AG09319 (cell line): ENCODE measurements at regions not wholly inside any gene's neighbourhood (a gene's known extent, or its start where the extent isn't known, plus 50 kb on each side); places are given as distances from the start of the nearest gene placed in this dataset.

ENCODE experiments used
- DNase-seq: peaks from one replicate; pipeline ENCODE4 v3.0.0-alpha.2; 2010; ENCODE audit warnings: low read depth; ENCODE audit errors: extremely low read depth
- CTCF ChIP-seq: IDR thresholded peaks from 2 replicates; pipeline ENCODE4 v1.5.1; 2011; ENCODE audit warnings: low read depth, mild to moderate bottlenecking, inconsistent platforms, low read length, moderate library complexity

GRCh38 chr4:123862812-123863211 lies 466.2 kb downstream of the SPRY1 start:
- TF ChIP-seq CTCF: no peak
- DNase-seq: no peak

- no peak for TF ChIP-seq CTCF
- no peak for DNase-seq
These were observed 470.2 kb downstream of the SPRY1 start for GRCh38 chr4:123866796-123867195.

GRCh38 chr4:123867910-123868587 lies 471.5 kb downstream of the SPRY1 start:
- TF ChIP-seq CTCF: no peak
- DNase-seq: no peak

- DNase-seq: no peak
- TF ChIP-seq CTCF: no peak
These were observed 473.0 kb downstream of the SPRY1 start for GRCh38 chr4:123869286-123870215.

GRCh38 chr4:123870216-123870876 lies 473.8 kb downstream of the SPRY1 start:
- DNase-seq: no peak
- TF ChIP-seq CTCF: no peak

GRCh38 chr4:123871341-123871740 lies 474.7 kb downstream of the SPRY1 start:
- no peak for DNase-seq
- no peak for TF ChIP-seq CTCF
